BJ (cell line): ENCODE measurements at regions not wholly inside any gene's neighbourhood (a gene's known extent, or its start where the extent isn't known, plus 50 kb on each side); places are given as distances from the start of the nearest gene placed in this dataset.
"Not testable (repeated sequence)": the region's sequence is repeated elsewhere in the genome, so short reads cannot be mapped to it uniquely, and the experiment has no call there.

Experiments used
- CTCF ChIA-PET: fragments of 350-600 bp; formaldehyde crosslinking; extraction: SDS; loops from one replicate; lab custom pipeline; 2021; ENCODE audit warnings: antibody characterized with exemption, inconsistent platforms; lab: Yijun Ruan, JAX
- POLR2A ChIA-PET: fragments of 300-600 bp; sonication (Branson Sonifier 250); formaldehyde crosslinking; extraction: SDS; loops from one replicate; lab custom pipeline; 2021; ENCODE audit warnings: antibody characterized with exemption; lab: Charles Lee
- DNase-seq: peaks from one replicate; pipeline ENCODE4 v3.0.0-alpha.2; 2011; ENCODE audit warnings: low read depth
- H3K27me3 ChIP-seq: 2 replicates; pipeline ENCODE4 v1.6.0; 2011; ENCODE audit warnings: low read length; ENCODE audit not compliant: control insufficient read depth, insufficient read depth
- H3K36me3 ChIP-seq: 2 replicates; pipeline ENCODE4 v1.5.1; 2011; ENCODE audit warnings: low read length; ENCODE audit not compliant: control insufficient read depth, insufficient read depth
- H3K4me3 ChIP-seq: 2 replicates; pipeline ENCODE4 v1.5.1; 2011; ENCODE audit warnings: low read depth, mild to moderate bottlenecking, control low read depth, low read length
- CTCF ChIP-seq: IDR thresholded peaks from 2 replicates; pipeline ENCODE4 v1.5.1; 2011; ENCODE audit warnings: low read depth, mild to moderate bottlenecking, control low read depth, inconsistent platforms, low read length, moderate library complexity; ENCODE audit not compliant: insufficient read depth

GRCh38 chr6:25155211-25155610 lies 124.0 kb upstream of the CARMIL1 start:
- no peak for TF ChIP-seq CTCF
- ChIA-PET POLR2A (no interaction called here), CTCF (interaction anchor here (1.4 kb wide), 1 partner anchor 163 kb away, joined by 3 read pairs; no protein-coding TSS in a partner anchor)
- H3K36me3 ChIP-seq, result no peaks in the 10 kb centered on the region
- no peaks in the 10 kb centered on the region for H3K27me3 ChIP-seq
- no peak for DNase-seq
- no peak overlapping the region for H3K4me3 ChIP-seq

- TF ChIP-seq CTCF, result no peak
- ChIA-PET POLR2A (interaction anchor here (0.6 kb wide), 3 partner anchors 37 to 433 kb away, joined by 4 to 5 read pairs (median 4); no protein-coding TSS in a partner anchor), CTCF (interaction anchor here (1.4 to 2.7 kb wide), 3 partner anchors 11 to 164 kb away, joined by 3 to 12 read pairs (median 6); no protein-coding TSS in a partner anchor)
- Histone ChIP-seq H3K36me3 (no peaks in the 10 kb centered on the region), H3K27me3 (no peaks in the 10 kb centered on the region), H3K4me3 (no peak overlapping the region)
- no peak for DNase-seq
Observed at GRCh38 chr6:25156123-25156522, 123.1 kb upstream of the CARMIL1 start.

- TF ChIP-seq CTCF, result no peak
- POLR2A ChIA-PET, result interaction anchor here (0.6 kb wide), 1 partner anchor 19 kb away, joined by 4 read pairs; no protein-coding TSS in a partner anchor
- CTCF ChIA-PET, result interaction anchor here (2.2 to 2.7 kb wide), 2 partner anchors 10 to 15 kb away, joined by 6 to 12 read pairs; no protein-coding TSS in a partner anchor
Observed at GRCh38 chr6:25157183-25157582, 122.0 kb upstream of the CARMIL1 start.

GRCh38 chr6:25157842-25158241 lies 121.3 kb upstream of the CARMIL1 start:
- ChIA-PET POLR2A (interaction anchor here (0.6 kb wide), 1 partner anchor 20 kb away, joined by 4 read pairs; no protein-coding TSS in a partner anchor), CTCF (interaction anchor here (2.2 to 2.7 kb wide), 2 partner anchors 9 to 15 kb away, joined by 6 to 12 read pairs; no protein-coding TSS in a partner anchor)
- no peak for TF ChIP-seq CTCF
- Histone ChIP-seq H3K36me3 (no peaks in the 10 kb centered on the region), H3K4me3 (no peak overlapping the region), H3K27me3 (no peaks in the 10 kb centered on the region)
- DNase-seq, result no peak

More at GRCh38 chr6:25157183-25157582, 122.0 kb upstream of the CARMIL1 start:
- Histone ChIP-seq H3K27me3 (no peaks in the 10 kb centered on the region), H3K4me3 (no peak overlapping the region), H3K36me3 (no peaks in the 10 kb centered on the region)
- no peak for DNase-seq

- CTCF ChIA-PET, H3K4me3 ChIP-seq, H3K27me3 ChIP-seq, H3K36me3 ChIP-seq, POLR2A ChIA-PET, DNase-seq: not testable (repeated sequence)
Observed at GRCh38 chr6:25160134-25160533, 119.0 kb upstream of the CARMIL1 start.

- Histone ChIP-seq H3K4me3 (no peak overlapping the region), H3K36me3 (no peaks in the 10 kb centered on the region), H3K27me3 (no peaks in the 10 kb centered on the region)
- no peak for DNase-seq
- no peak for TF ChIP-seq CTCF
- POLR2A ChIA-PET, result no interaction called here
- CTCF ChIA-PET, result no interaction called here
Observed at GRCh38 chr6:25165177-25165576, 114.0 kb upstream of the CARMIL1 start.
